Neural progenitor cell (in vitro differentiated cells): ENCODE measurements at regions not wholly inside any gene's neighbourhood (a gene's known extent, or its start where the extent isn't known, plus 50 kb on each side); places are given as distances from the start of the nearest gene placed in this dataset.
"Not testable (repeated sequence)": the region's sequence is repeated elsewhere in the genome, so short reads cannot be mapped to it uniquely, and the experiment has no call there.

Experiments used
- DNase-seq: peaks from one replicate; pipeline ENCODE4 v3.0.0-alpha.2; 2016; ENCODE audit warnings: low spot score
- H2AFZ ChIP-seq: fragments of 200-600 bp; sonication (generic); replicated peaks from 2 replicates; pipeline ENCODE4 v1.6.1; 2016; ENCODE audit warnings: antibody characterized with exemption
- H3F3A ChIP-seq: fragments of 200-600 bp; sonication (generic); 2 replicates; pipeline ENCODE4 v1.6.1; 2016; ENCODE audit warnings: antibody characterized with exemption, low read depth
- H3K27ac ChIP-seq: fragments of 200-600 bp; sonication (generic); 2 replicates; pipeline ENCODE4 v1.5.1; 2016; ENCODE audit warnings: mild to moderate bottlenecking
- H3K27me3 ChIP-seq: fragments of 200-600 bp; sonication (generic); 2 replicates; pipeline ENCODE4 v1.6.1; 2016; ENCODE audit warnings: mild to moderate bottlenecking, moderate library complexity
- H3K36me3 ChIP-seq: fragments of 200-600 bp; sonication (generic); 2 replicates; pipeline ENCODE4 v1.5.1; 2016
- H3K4me1 ChIP-seq: fragments of 200-600 bp; sonication (generic); 2 replicates; pipeline ENCODE4 v1.6.1; 2016; ENCODE audit warnings: mixed run types
- H3K4me2 ChIP-seq: fragments of 200-600 bp; sonication (generic); 2 replicates; pipeline ENCODE4 v1.6.1; 2016
- H3K4me3 ChIP-seq: fragments of 200-600 bp; sonication (generic); 2 replicates; pipeline ENCODE4 v1.5.1; 2016
- H3K79me2 ChIP-seq: fragments of 200-600 bp; sonication (generic); 2 replicates; pipeline ENCODE4 v1.6.1; 2016; ENCODE audit warnings: low read depth
- H3K9ac ChIP-seq: fragments of 200-600 bp; sonication (generic); 2 replicates; pipeline ENCODE4 v1.6.1; 2016
- H3K9me3 ChIP-seq: fragments of 200-600 bp; sonication (generic); 2 replicates; pipeline ENCODE4 v1.5.1; 2016; ENCODE audit warnings: low read depth
- H4K20me1 ChIP-seq: fragments of 200-600 bp; sonication (generic); 2 replicates; pipeline ENCODE4 v1.6.1; 2016; ENCODE audit warnings: low read depth
- H3K27ac Mint-ChIP-seq: 3 replicates; pipeline ENCODE4 v1.8.0; 2021; ENCODE audit warnings: mixed read lengths
- H3K27me3 Mint-ChIP-seq: 2 replicates; pipeline ENCODE4 v1.8.0; 2022; ENCODE audit warnings: low read depth, mild to moderate bottlenecking, inconsistent platforms, moderate library complexity, mixed read lengths; ENCODE audit not compliant: insufficient read depth
- H3K36me3 Mint-ChIP-seq: 3 replicates; pipeline ENCODE4 v1.8.0; 2021; ENCODE audit warnings: mixed read lengths
- H3K4me1 Mint-ChIP-seq: 3 replicates; pipeline ENCODE4 v1.8.0; 2021; ENCODE audit warnings: mixed read lengths
- H3K4me3 Mint-ChIP-seq: 3 replicates; pipeline ENCODE4 v1.8.0; 2021; ENCODE audit warnings: mild to moderate bottlenecking, moderate library complexity, mixed read lengths
- H3K9me3 Mint-ChIP-seq: 3 replicates; pipeline ENCODE4 v1.8.0; 2020; ENCODE audit warnings: mixed read lengths
- CTCF ChIP-seq: fragments of 200-600 bp; sonication (generic); IDR thresholded peaks from 2 replicates; pipeline ENCODE4 v1.5.1; 2017; ENCODE audit warnings: antibody characterized with exemption, mild to moderate bottlenecking
- EZH2 ChIP-seq: fragments of 200-600 bp; sonication (generic); IDR thresholded peaks from 2 replicates; pipeline ENCODE4 v1.6.1; 2017; ENCODE audit warnings: antibody characterized with exemption, mild to moderate bottlenecking, moderate library complexity
- EZH2phosphoT487 ChIP-seq: fragments of 200-600 bp; sonication (generic); IDR thresholded peaks from 2 replicates; pipeline ENCODE4 v1.6.1; 2017; ENCODE audit warnings: antibody characterized with exemption

- H3K4me3 ChIP-seq: no peak overlapping the region
- no peaks in the 10 kb centered on the region for H3K9me3 ChIP-seq
- H3K27ac Mint-ChIP-seq: no peak overlapping the region
- no peaks in the 10 kb centered on the region for H3K4me1 ChIP-seq
- no peaks in the 10 kb centered on the region for H3K36me3 ChIP-seq
- H3K9me3 Mint-ChIP-seq: no peaks in the 10 kb centered on the region
- H3K27me3 ChIP-seq: no peaks in the 10 kb centered on the region
- no peaks in the 10 kb centered on the region for H3K79me2 ChIP-seq
- no peak for DNase-seq
- H3K4me3 Mint-ChIP-seq: no peak overlapping the region
- no peak for TF ChIP-seq EZH2
- TF ChIP-seq EZH2phosphoT487: no peak
- no peak for TF ChIP-seq CTCF
- H3K27me3 Mint-ChIP-seq: no peaks in the 10 kb centered on the region
- no peak overlapping the region for H3K9ac ChIP-seq
- no peak overlapping the region for H3K27ac ChIP-seq
- no peaks in the 10 kb centered on the region for H3F3A ChIP-seq
- no peaks in the 10 kb centered on the region for H3K4me1 Mint-ChIP-seq
- H2AFZ ChIP-seq: no peak overlapping the region
- H3K4me2 ChIP-seq: no peak overlapping the region
- H3K36me3 Mint-ChIP-seq: no peaks in the 10 kb centered on the region
- H4K20me1 ChIP-seq: no peaks in the 10 kb centered on the region
Observed at GRCh38 chr6:81515562-81516453, 236.7 kb downstream of the TENT5A start.

- H3K36me3 ChIP-seq, H3K9me3 ChIP-seq, H3K4me3 ChIP-seq, H3F3A ChIP-seq, H3K4me2 ChIP-seq, H3K9ac ChIP-seq, H3K27ac Mint-ChIP-seq, DNase-seq, H3K27me3 Mint-ChIP-seq, H3K4me3 Mint-ChIP-seq, H3K4me1 Mint-ChIP-seq, H3K4me1 ChIP-seq, H2AFZ ChIP-seq, H4K20me1 ChIP-seq, H3K79me2 ChIP-seq, H3K27me3 ChIP-seq, H3K27ac ChIP-seq, H3K9me3 Mint-ChIP-seq, H3K36me3 Mint-ChIP-seq: not testable (repeated sequence)
Observed at GRCh38 chr6:81514195-81514594, 238.3 kb downstream of the TENT5A start.

- H3K79me2 ChIP-seq: no peaks in the 10 kb centered on the region
- no peaks in the 10 kb centered on the region for H3F3A ChIP-seq
- no peaks in the 10 kb centered on the region for H3K4me1 ChIP-seq
- Mint-ChIP-seq H3K4me1 (no peaks in the 10 kb centered on the region), H3K4me3 (no peak overlapping the region), H3K27ac (no peak overlapping the region), H3K27me3 (no peaks in the 10 kb centered on the region), H3K9me3 (no peaks in the 10 kb centered on the region), H3K36me3 (no peaks in the 10 kb centered on the region)
- H3K9me3 ChIP-seq: no peaks in the 10 kb centered on the region
- no peak overlapping the region for H3K27ac ChIP-seq
- TF ChIP-seq CTCF (no peak), EZH2phosphoT487 (no peak), EZH2 (no peak)
- H3K9ac ChIP-seq: no peak overlapping the region
- DNase-seq: no peak
- H3K27me3 ChIP-seq: no peaks in the 10 kb centered on the region
- no peak overlapping the region for H3K4me2 ChIP-seq
- H3K36me3 ChIP-seq: no peaks in the 10 kb centered on the region
- no peak overlapping the region for H3K4me3 ChIP-seq
- H4K20me1 ChIP-seq: no peaks in the 10 kb centered on the region
- H2AFZ ChIP-seq: no peak overlapping the region
Observed at GRCh38 chr6:81511423-81511822, 241.1 kb downstream of the TENT5A start.

GRCh38 chr6:81495999-81496398 is 256.5 kb downstream of the TENT5A start:
- Mint-ChIP-seq H3K27ac (no peak overlapping the region), H3K27me3 (no peaks in the 10 kb centered on the region), H3K36me3 (no peaks in the 10 kb centered on the region), H3K4me1 (no peaks in the 10 kb centered on the region), H3K9me3 (peaks cover 18% of the 10 kb centered on the region), H3K4me3 (no peak overlapping the region)
- no peak for TF ChIP-seq CTCF
- no peak for TF ChIP-seq EZH2phosphoT487
- no peak for TF ChIP-seq EZH2
- Histone ChIP-seq H4K20me1 (no peaks in the 10 kb centered on the region), H3K79me2 (no peaks in the 10 kb centered on the region), H3K9ac (no peak overlapping the region), H3K9me3 (no peaks in the 10 kb centered on the region), H3K4me3 (no peak overlapping the region), H3F3A (no peaks in the 10 kb centered on the region), H3K27me3 (no peaks in the 10 kb centered on the region), H3K36me3 (no peaks in the 10 kb centered on the region), H3K4me2 (no peak overlapping the region), H3K27ac (no peak overlapping the region), H3K4me1 (no peaks in the 10 kb centered on the region), H2AFZ (no peak overlapping the region)
- no peak for DNase-seq
